SW480 (cell line): ENCODE measurements at regions not wholly inside any gene's neighbourhood (a gene's known extent, or its start where the extent isn't known, plus 50 kb on each side); places are given as distances from the start of the nearest gene placed in this dataset.
A peak's percentile ranks its signal among the peaks of the same experiment; 100 is the strongest.

Experiments
- DNase-seq: peaks from one replicate; pipeline ENCODE4 v3.0.0-alpha.2; 2016; ENCODE audit warnings: low spot score

DNA sequence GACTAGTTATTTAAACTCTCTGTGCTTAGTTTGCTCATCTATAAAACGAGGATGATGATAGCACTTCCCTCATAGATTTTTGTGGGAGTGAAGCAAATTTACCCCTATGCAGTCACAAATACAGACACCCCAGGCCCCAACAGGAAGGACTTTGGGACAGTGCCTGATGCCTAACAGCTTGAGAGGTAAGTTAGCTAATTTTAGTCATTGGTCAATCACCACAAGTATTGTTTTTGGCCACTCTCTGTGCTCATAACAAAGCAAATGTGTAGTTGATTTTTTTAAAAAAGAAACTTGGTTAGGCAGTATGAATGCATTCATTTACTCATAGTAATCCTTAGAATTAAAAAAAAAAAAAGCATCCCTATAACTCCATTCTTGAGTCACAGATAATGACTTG, 1590.7 kb upstream of the TENM3 start:
- DNase-seq: no peak

DNA sequence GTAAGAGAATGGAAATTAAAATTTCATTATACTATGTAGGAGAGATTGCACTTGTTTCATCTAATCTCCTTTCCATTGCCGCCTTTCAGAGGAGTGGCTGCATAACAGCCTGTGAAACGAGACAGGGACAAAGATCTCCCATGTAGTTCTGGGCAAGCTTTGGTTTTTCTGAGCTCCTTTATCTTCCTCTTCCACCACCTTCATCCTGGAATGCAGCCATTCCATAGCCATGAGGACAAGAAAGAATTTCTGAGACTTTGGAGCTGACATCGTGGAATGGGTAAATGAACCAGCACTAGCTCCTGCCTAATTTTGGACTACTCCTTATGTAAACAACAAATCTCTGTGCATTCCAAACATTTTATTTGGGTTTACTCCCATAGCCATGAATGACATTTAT, 1587.3 kb upstream of the TENM3 start:
- DNase-seq: no peak

DNA sequence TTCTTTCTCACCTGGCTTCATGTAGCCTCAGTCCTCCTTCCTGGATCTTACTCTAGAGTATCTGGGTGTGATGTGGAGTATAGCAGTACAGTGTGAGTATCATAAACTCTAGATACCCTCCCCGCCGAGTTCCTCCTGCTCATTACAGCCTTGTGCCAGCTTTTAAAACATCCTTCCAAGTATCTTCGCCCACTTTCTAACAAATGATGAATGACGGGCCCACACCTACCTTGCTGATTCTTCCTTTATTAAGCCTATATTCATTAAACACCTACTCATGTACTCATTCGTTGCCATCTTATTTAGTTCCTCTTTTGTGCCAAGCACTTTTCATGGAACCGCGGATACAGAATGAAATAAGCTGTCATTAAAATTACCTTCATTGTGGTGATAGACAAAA, 1585.3 kb upstream of the TENM3 start:
- no peak for DNase-seq

DNA sequence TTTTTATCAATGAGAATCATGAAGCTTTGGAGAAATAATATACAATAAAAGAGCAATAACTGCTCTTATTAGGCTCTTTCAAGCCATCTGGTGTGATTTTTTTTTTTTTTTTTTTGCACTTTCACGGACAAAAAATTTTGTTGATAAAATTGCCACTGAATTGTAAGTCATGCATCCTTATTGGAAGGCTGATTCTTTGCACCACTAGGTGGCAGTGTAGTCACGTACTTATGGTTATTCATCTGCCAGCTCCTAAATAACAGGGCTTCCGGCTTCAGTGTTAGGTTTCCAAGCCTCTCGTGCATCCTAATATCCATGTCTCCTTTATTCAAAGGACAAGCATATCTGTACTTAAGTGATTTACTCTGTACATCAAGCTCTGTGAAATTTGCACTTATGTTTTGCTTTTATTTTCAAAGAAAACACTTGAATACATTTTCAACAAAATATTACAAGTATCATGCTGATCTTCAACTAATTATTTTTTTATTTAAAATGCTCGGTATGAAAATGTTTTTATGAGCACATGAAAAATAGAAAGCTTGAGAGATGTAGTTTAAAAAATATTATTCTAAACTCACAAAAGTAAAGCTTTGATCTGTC, 1578.3 kb upstream of the TENM3 start:
- DNase-seq: peak; percentile 69

DNA sequence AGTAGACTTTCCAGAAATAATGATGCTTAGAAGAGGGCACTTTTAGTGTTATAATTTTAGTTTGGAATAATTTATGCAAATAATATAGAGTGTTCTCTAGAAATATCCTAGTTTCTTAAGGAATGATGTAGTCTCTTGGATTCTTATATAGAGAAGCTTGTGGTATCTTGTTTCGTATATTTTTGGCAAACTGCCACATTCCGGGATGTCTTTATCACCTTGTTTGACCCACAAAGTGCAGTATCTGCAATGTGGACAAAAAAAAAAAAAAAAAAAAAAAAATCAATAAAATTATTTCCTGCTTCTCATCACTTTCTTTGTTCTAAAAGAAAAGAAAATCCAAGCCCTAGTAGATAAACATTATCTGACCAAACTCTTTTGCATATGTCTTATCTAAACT, 1577.7 kb upstream of the TENM3 start:
- no peak for DNase-seq

DNA sequence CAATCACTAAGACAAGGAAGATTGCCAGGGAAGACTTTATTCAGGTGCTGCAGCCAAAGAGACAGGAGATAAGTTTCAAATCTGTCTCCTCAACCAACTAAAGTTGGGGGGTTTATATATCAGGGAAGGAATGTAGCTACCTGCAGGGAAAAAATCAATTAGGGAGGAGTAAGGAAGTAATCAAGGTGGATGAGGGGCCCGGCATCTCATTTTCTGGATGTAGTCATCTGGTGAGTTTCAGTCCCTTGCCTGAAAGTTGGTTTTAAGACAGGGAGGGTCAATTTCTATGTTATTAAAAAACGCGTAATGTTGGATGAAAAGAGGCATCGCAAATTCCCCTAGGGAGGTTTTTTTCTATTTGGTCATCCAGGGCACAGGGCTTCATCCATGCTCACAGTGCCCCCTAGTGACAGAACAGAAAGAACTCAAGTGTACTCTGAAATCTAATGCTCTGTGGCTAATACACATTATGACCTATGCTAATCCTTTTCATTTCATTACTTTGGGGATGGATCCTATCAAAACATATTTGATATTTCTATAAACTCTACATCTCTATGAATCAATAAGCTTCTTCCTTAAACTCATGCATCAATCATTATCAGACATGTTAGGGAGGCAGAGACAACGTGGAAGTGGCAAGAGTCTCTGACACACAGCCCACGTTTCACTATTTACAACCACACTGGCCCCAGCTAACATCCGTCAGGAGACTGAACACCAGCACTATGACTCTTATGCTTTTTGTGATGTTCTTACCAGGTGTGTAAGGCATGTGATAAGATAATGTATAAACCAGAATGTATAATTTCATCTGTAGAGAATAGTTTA, 1577.0 kb upstream of the TENM3 start:
- DNase-seq: peak; percentile 49

DNA sequence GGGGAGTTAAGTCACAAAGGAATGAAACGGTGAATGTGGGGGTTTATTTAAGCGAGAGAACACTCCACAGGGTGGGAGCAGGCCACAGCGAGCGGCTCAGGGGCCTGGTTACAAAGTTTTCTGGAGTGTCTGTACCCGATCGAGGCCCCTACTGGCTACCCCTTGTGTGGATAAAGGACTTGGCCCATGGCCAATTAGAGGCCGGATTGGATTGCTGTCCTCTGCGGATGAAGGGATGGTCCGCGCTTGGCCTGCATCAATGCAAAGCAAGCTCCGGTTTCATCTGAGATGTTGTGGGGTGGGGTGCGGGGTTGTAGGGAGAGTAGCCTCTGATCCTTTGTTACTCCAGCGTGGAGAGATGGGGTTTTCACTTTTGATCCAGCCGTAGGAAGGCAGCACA, 1574.5 kb upstream of the TENM3 start:
- no peak for DNase-seq

DNA sequence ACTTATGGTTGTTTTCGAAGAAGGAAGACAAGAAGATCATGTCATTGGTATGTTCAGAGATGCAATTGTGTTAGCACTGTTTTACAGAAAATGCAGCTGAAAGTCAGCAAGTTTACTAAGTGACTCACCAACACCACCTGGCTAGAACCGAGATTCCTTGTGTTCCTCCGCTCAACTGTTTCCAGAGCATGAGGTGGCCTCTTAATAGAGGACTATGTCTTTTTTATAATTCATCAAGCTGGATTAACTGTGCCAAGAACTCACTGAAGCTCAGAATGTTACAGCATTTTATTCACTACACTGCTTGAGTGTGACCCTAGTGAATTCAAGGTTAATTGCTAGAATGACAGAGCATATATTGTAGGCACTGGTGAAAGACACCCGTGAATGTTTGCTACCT, 1573.5 kb upstream of the TENM3 start:
- DNase-seq: no peak

DNA sequence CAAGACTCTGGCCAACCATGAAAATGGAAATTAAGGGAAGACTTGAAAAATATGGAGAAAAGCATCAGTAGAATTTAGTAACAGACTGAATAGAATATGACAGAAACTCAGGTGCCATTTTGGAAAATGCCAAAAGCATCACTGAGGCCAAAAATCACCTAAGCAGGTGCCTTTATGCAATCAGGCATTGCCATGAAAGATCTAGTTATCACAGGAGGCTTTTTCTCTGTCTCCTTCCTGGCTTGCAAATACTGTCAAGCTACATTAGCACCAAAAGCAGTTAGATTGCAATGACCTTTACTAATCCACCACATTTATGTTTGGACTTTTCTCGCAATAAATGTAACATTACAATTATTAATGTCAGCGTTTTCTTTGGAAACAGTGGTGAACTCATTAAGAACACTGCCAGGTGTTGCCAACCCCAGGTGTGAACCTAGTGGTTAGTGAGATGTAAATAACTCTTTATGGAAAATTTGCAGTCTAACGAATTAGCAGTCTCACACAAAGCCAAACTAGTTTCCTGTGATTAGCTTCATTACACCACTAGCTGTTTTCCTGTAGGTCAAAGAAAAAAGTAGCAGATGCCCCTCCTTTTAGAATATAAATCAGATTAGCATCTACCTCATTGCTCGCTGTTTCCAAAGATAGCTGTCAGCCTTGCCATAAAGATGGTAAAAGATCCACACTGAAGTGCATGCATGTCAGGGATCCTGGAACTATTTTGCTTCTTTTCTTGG, 1568.4 kb upstream of the TENM3 start:
- no peak for DNase-seq

DNA sequence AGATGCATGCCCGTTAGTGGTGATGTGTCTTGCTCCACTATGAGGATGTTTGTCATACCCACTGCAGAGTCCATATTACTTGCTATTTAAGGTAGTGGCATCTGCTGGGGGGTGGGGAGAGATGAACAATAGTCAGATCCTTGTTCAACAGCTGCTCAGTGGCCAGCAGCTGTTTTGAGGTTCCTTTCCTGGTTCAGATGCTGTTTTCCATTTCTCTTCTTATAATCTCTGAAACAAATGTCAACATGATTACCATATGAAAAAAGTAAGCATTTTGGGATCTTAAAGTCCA, 1567.9 kb upstream of the TENM3 start:
- no peak for DNase-seq

DNA sequence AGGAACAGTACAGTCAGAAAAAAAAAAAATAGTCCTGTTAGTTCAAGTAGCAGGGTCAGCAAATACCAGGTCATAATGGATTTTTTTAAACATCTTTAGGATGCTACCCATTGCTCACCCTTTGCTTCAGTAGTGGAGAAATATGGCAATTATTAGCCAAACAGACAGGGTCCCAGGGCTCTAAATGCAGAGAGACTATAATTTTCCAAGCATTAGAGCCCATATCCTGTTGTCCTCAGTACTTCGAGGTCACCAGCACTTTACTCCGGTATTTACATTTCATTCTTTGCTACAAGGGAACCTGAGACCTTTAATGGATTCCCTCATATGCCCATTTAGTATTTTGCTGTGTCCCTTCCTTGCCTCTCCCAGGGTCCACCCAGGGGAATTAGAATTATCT, 1562.9 kb upstream of the TENM3 start:
- no peak for DNase-seq

DNA sequence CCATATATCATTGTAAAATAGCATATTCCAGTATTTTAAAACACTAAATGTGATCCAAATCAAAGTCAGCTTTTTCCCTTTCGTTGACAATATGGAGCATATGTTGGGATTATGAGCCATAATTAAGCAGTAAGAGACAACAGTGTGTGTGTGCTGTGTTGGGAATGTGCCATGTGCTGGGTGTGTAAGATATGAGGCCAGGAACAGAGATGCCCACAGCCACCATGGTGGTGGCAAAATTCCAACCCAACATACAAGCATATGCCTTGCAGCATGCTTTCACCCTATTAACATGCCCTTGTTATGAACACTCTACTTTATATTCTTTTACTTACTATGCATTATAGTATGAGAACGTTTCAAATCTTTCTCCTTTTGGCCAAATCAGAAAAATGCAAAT, 1560.4 kb upstream of the TENM3 start:
- DNase-seq: no peak

DNA sequence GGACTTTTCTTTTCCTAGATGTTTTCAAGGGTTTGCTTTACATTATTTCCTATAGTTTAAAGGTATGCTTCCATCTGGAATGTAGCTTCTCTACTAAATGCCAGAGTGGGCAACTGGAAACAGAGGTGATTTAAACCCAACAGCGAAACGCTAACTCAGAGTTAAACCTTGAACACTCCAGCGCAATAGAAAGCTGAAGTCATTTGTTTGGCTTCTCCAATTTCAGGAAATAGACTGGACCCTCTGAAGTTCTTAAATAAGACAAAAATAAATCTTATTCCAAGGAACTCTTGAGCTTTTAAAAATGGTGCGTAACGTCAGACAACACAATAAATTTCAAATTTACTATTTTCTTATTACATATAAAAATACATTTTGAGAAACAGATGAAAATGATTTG, 1560.0 kb upstream of the TENM3 start:
- DNase-seq: no peak

DNA sequence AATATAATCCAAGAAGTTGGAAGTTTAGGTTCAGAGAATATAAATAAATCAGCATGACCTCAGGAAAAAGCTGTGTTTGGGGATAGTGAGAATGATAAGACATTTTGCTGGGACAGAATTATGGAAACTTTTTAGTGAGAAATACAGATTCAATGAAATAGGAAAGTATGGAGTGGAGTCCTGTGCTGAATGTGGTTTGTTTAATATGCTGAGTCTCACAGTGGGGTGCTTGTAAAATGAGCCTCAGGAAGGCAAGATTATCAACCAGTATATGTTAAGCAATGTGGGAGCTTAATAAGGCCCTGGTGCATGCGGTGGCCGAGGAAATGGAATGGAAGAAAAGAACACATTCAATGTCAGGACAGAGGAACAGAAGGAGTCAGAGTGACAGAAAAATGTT, 1554.7 kb upstream of the TENM3 start:
- DNase-seq: no peak

DNA sequence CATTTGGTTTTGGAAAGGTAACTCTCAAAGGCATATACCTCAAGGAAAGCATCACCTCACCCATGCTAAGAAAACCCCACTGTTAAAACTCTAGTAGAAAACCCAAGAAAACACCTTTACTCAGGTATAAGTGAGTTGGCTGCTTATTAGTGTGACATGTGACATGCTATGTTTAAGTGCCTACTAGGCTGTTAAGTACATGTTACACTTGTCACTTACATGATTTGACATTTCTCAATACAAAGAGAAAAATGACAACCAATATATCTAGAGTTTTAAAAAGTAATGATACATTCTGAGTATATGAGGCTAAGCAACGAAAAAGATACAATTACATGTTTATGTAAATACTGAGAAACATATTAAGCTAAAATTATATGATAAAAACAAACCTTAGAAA, 1548.3 kb upstream of the TENM3 start:
- DNase-seq: no peak

DNA sequence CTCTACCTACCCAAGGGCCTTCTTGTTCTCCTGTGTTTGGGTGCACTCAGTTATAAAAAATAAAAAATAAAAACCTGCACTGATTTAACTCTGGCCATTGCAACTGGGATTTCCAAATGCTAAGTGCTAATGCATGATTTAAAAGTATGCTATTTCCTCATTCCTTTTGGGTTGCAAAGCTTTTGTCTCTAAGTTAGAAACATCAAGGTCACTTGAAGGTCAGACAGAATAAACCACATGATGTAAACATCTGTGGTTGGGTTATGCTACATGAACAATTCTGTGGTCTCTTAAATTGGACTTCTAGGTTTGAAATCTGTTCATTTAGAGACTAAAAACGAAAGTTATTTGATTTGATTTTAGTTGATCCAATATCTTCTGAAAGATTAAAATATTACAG, 1547.4 kb upstream of the TENM3 start:
- peak; percentile 8 for DNase-seq

DNA sequence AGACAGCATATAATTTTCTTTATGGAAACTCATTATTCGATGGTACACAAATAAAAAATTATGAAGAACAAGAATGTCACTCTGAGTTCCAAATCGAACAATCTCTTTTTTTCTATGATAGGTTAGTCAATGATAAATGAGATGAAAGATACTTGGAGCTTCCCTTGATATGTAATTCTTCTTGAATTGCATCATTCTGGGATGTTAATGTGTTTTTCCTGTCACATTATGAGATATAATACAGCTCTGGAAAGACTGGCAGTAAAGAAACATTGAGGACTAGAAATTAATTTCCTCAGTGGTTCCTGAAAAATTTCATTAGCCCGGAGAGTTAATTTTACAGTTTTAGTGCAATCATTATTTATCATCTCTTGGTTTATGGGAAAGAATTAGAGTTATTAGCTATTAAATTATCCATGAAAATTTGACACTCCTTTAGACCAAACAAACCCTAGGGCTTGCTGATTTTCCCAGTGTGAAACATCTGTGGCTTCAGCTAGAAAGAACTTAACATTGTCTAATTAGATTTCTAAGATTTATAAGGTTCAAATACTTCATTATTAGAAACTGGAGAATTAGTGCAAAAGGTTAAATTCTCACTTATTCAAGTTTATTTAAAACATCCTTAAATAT, 1546.6 kb upstream of the TENM3 start:
- DNase-seq: no peak

DNA sequence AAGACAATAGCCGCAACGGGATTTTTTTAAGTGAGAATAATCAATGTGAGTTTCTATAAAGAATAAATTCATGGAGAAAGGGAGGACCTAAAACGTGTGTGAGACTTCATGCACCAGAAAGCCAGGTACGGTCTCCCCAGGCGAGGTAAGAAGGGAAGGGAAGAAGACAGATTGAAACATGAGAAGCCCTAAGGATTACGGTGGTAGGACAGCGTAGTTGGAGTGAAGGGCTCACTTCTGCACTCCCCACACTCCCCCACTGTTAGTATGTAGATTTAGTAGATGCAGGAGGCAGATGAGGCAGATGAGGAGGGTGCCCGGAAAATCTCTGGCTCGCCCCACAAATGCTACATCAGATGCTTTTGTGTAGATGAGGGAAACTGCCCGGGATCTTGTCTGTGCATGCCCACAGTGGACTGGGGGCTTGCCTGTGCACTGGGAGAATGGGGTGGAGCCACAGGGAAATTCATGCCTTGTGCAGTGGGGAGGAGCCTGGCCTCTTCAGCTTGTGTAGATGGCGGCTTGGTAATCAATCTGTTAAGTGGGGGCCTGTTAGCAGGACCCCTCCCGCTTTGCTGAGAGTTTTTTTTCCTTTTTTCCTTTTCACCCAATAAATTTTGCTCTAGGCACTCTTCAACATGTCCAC, 1544.5 kb upstream of the TENM3 start:
- no peak for DNase-seq

DNA sequence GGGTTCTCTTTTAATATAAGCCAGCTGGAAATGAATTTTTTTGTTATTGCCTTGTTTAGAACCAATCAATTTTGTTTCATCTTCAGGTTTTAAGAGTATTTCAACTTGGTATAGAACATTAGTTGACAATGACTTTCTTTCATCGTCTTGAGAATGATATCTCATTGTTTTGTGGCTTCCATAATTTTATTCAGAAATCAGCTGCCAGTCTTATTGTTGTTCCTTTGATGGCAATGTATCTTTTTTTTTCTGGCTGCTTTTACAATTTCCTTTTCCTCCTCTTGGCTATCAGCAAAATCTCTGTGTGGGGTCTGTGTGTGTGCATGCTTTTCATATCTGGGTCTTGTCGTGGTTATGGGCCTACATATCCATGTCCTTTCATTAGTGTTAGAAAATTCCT, 1536.4 kb upstream of the TENM3 start:
- DNase-seq: no peak

DNA sequence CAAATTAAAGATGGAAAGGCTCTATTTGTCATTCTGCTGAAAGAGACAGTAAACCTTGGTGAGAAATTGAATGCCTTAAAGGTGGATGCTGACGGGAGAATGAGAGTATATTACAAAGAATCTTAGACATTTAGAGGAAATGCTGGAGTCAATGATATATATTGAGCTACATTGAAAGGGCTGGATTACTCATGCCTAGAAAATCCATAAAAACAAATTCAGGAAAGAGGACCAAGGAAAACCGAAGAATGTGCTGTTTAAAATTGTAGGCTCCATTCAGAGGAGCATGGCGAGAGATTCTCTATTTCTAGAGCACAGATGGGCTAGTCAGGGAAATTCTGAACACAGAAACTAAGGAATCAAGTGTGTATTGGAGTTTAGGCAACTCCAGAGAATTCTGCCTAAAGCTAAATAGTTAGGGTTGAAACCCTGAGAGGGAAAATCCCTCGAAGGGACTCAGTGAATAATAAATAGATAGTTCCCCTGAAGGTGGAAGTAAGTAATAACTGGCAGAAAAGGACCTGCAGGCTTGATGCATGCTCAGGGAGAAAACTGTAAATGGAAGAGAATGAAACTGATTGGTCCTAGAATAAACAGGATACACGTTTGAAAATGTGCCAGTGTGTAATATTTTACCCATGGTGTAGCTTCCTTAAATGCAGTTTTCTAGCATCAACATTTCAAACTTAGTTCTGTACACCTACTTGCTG, 1532.4 kb upstream of the TENM3 start:
- no peak for DNase-seq

DNA sequence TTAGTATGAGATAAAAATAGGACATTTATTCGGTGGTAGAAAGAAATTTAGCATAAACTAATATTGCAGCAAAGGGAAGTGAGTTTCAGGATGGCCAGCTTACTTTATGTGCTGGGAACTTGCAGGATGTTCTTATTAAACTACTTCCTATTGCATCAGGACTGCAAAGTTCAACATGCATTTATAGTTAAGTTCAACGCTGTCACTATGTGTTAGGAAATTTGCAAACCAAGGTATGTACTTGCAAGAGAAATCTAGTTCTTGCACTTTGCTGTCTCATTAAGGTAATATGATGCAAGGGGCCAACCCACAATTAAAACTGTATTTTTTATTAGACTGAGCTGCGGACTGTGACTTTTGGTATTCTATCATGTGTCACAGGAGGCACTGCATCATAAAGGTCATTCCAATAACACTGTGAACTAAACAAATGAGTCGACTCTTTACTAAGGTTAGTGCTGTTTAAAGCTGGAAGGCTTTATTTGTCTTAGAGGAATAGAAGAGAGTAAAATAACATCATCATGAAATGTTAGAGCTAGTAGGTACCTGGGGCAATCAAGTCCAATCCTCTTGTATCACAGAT, 1525.7 kb upstream of the TENM3 start:
- DNase-seq: no peak

DNA sequence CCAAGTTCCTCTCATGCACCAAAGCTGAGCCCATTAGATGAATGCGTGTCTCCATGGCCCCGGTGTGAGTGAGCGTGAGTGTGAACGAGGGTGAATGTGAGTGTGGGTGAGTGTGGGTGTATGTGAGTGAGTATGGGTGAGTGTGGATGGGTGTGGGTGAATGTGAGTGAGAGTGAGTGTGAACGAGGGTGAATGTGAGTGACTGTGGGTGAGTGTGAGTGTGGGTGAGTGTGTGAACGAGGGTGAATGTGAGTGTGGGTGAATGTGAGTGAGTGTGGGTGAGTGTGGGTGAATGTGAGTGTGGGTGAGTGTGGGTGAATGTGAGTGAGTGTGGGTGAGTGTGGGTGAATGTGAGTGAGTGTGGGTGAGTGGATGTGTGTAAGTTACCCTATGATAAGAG, 1521.8 kb upstream of the TENM3 start:
- no peak for DNase-seq
